ENCODE measurements at regions not wholly inside any gene's neighbourhood (a gene's known extent, or its start where the extent isn't known, plus 50 kb on each side); places are given as distances from the start of the nearest gene placed in this dataset.

- H3K27me3 ChIP-seq = no peaks in the 10 kb centered on the region
- intact Hi-C loops (cut with DNase I) = no loop called here
- H3K4me3 ChIP-seq = no peak overlapping the region
- no peak for DNase-seq
- 51 to 63% methylated on average over 3 of the region's 3 CpGs for WGBS, 2 donors
- peak overlapping the region in 2 of 4 donors; percentile 17 to 21 for H3K27ac ChIP-seq
- H3K9me3 ChIP-seq = no peaks in the 10 kb centered on the region
- H3K4me1 ChIP-seq = peaks cover 0 to 42% (median 0%) of the 10 kb centered on the region in 3 donors
- no peaks in the 10 kb centered on the region for H3K36me3 ChIP-seq
- no peak for TF ChIP-seq POLR2A (IDR thresholded peaks at IDR 0.05)
- no peak for TF ChIP-seq CTCF (IDR thresholded peaks at IDR 0.05)
Observed at GRCh38 chr20:10798811-10799210, 125.0 kb upstream of the JAG1 start.

- Histone ChIP-seq H3K4me1 (peaks cover 0 to 33% (median 0%) of the 10 kb centered on the region in 3 donors), H3K36me3 (no peaks in the 10 kb centered on the region), H3K9me3 (no peaks in the 10 kb centered on the region), H3K27me3 (no peaks in the 10 kb centered on the region), H3K4me3 (no peak overlapping the region), H3K27ac (no peak overlapping the region)
- no peak for DNase-seq
- intact Hi-C loops (cut with DNase I) = no loop called here
- TF ChIP-seq POLR2A (IDR thresholded peaks at IDR 0.05) (no peak), CTCF (IDR thresholded peaks at IDR 0.05) (no peak)
- WGBS, 2 donors = 84 to 93% methylated on average over 2 of the region's 2 CpGs
Observed at GRCh38 chr20:10799735-10800134, 125.9 kb upstream of the JAG1 start.

DNA sequence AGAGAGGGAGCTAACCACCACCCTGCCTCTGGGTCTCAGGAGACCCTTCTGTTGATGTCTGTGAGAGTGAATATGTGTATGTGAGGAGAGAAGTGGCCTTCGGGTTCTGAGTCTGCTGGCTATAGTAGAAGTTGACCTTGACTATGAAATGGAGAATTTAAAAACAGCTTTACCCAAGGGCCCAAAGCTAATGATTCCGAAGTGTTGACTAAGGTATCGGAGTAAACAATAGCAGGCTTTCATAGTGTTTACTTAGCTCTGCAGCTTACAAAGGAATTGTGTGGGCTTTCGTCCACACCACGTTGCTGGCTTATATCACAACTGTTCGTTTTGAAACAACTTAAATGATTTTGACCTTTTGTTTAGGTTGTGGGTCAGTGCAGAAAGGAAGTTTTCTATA, 126.5 kb upstream of the JAG1 start:
- DNase-seq = no peak
- Histone ChIP-seq H3K36me3 (no peaks in the 10 kb centered on the region), H3K4me3 (no peak overlapping the region), H3K9me3 (no peaks in the 10 kb centered on the region), H3K27ac (no peak overlapping the region), H3K27me3 (no peaks in the 10 kb centered on the region), H3K4me1 (peaks cover 0 to 28% (median 0%) of the 10 kb centered on the region in 3 donors)
- intact Hi-C loops (cut with DNase I) = no loop called here
- no peak for TF ChIP-seq CTCF (IDR thresholded peaks at IDR 0.05)
- TF ChIP-seq POLR2A (IDR thresholded peaks at IDR 0.05) = no peak
- WGBS, 2 donors = 63 to 78% methylated on average over 6 of the region's 6 CpGs

DNA sequence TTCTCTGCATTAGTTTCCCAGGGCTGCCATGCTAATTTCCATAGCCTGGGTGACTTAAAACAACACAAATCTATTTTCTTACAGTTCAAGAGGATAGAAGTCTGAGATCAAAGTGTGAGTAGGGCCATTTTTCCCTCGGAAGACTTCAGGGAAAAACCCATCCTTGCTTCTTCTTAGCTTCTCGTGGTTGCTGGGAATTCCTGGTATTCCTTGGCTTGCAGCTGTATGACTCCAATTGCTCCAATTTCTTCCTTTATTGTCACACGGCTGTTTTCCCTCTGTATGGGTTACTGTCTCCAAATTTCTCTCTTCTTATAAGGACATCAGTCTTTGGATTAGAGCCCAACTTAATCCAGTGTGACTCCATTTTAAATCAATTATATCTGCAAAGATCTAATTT, 128.4 kb upstream of the JAG1 start:
- TF ChIP-seq CTCF (IDR thresholded peaks at IDR 0.05) = no peak
- no peak for TF ChIP-seq POLR2A (IDR thresholded peaks at IDR 0.05)
- Histone ChIP-seq H3K36me3 (no peaks in the 10 kb centered on the region), H3K4me3 (no peak overlapping the region), H3K27ac (no peak overlapping the region), H3K9me3 (no peaks in the 10 kb centered on the region), H3K27me3 (no peaks in the 10 kb centered on the region), H3K4me1 (peaks cover 0 to 29% (median 0%) of the 10 kb centered on the region in 3 donors)
- intact Hi-C loops (cut with DNase I) = no loop called here
- DNase-seq = no peak
- WGBS, 2 donors = 65 to 75% methylated on average over 3 of the region's 3 CpGs

- H3K9me3 ChIP-seq = no peaks in the 10 kb centered on the region
- no peak overlapping the region for H3K4me3 ChIP-seq
- no peaks in the 10 kb centered on the region for H3K27me3 ChIP-seq
- peaks cover 0 to 5% (median 0%) of the 10 kb centered on the region in 3 donors for H3K4me1 ChIP-seq
- H3K27ac ChIP-seq = peak overlapping the region in 3 of 4 donors; percentile 33 to 65 (median 64)
- no peaks in the 10 kb centered on the region for H3K36me3 ChIP-seq
- no peak for DNase-seq
- intact Hi-C loops (cut with DNase I) = no loop called here
- 68 to 69% methylated on average over 7 of the region's 7 CpGs for WGBS, 2 donors
- no peak for TF ChIP-seq CTCF (IDR thresholded peaks at IDR 0.05)
- TF ChIP-seq POLR2A (IDR thresholded peaks at IDR 0.05) = no peak
Observed at GRCh38 chr20:10805764-10806163, 132.0 kb upstream of the JAG1 start.
